Smooth muscle cell (in vitro differentiated cells): ENCODE measurements at regions not wholly inside any gene's neighbourhood (a gene's known extent, or its start where the extent isn't known, plus 50 kb on each side); places are given as distances from the start of the nearest gene placed in this dataset.

Experiments used
- DNase-seq: peaks from one replicate; lab custom pipeline; 2025; ENCODE audit not compliant: unreplicated experiment; lab: John Stamatoyannopoulos, UW
- H2AFZ ChIP-seq: fragments of 200-600 bp; sonication (generic); 2 replicates; pipeline ENCODE4 v1.6.0; 2016; ENCODE audit warnings: antibody characterized with exemption, low read depth, mild to moderate bottlenecking
- H3F3A ChIP-seq: fragments of 200-600 bp; sonication (generic); 2 replicates; pipeline ENCODE4 v1.6.0; 2017; ENCODE audit warnings: antibody characterized with exemption, low read depth
- H3K27ac ChIP-seq: fragments of 200-600 bp; sonication (generic); 2 replicates; pipeline ENCODE4 v1.5.1; 2016; ENCODE audit warnings: low read depth, mild to moderate bottlenecking
- H3K27me3 ChIP-seq: fragments of 200-600 bp; sonication (generic); 2 replicates; pipeline ENCODE4 v1.6.1; 2016; ENCODE audit warnings: low read depth, mild to moderate bottlenecking
- H3K36me3 ChIP-seq: fragments of 200-600 bp; sonication (generic); 2 replicates; pipeline ENCODE4 v1.5.1; 2016; ENCODE audit warnings: low read depth
- H3K4me1 ChIP-seq: fragments of 200-600 bp; sonication (generic); 2 replicates; pipeline ENCODE4 v1.5.1; 2016; ENCODE audit warnings: low read depth
- H3K4me2 ChIP-seq: fragments of 200-600 bp; sonication (generic); 2 replicates; pipeline ENCODE4 v1.6.0; 2016; ENCODE audit warnings: mild to moderate bottlenecking
- H3K4me3 ChIP-seq: fragments of 200-600 bp; sonication (generic); 2 replicates; pipeline ENCODE4 v1.5.1; 2016; ENCODE audit warnings: mild to moderate bottlenecking
- H3K79me2 ChIP-seq: fragments of 200-600 bp; sonication (generic); 2 replicates; pipeline ENCODE4 v1.6.0; 2016; ENCODE audit warnings: low read depth, mild to moderate bottlenecking
- H3K9ac ChIP-seq: fragments of 200-600 bp; sonication (generic); 2 replicates; pipeline ENCODE4 v1.6.0; 2016; ENCODE audit warnings: low read depth
- H3K9me3 ChIP-seq: fragments of 200-600 bp; sonication (generic); replicated peaks from 2 replicates; pipeline ENCODE4 v1.5.1; 2016; ENCODE audit warnings: low read depth
- H4K20me1 ChIP-seq: fragments of 200-600 bp; sonication (generic); 2 replicates; pipeline ENCODE4 v1.6.0; 2016; ENCODE audit warnings: low read depth
- WGBS: methylation state at CpG from one replicate; pipeline ENCODE4 v1.1.7; 2016; ENCODE audit warnings: low lambda C conversion rate; 5-methylcytosine and 5-hydroxymethylcytosine counted together
- TF ChIP-seq, protein P1 (sequence below): fragments of 200-600 bp; sonication (generic); IDR thresholded peaks from 2 replicates; pipeline ENCODE4 v1.5.1; 2017; ENCODE audit warnings: borderline replicate concordance, mild to moderate bottlenecking, antibody characterized with exemption; ENCODE audit not compliant: insufficient read depth, poor library complexity, severe bottlenecking

DNA sequence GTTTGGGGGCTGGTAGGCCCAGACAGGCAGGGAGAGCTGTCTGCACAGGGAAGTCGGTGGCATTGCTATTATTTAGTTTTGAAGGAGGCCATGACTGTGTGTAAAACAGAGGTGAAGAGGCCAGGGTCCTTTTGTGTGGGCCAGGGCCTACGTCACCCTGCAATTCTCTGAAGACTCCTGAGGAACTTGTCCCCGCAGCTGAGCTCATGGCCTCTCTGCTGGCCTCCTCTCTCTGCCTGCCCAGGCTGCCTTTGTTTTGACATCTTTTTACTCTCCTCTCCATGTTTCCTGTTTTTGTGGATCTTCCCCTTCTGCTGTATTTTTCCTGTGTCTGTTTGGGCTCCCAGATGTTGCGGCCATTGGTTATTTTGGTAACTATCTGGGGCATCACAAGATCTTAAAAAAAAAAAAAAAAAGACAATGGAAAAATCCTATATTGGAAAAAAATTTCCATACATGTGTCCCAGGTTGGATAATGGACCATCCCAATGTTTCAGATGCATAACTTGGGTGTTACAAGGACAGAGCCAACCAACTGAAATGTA lies 280.7 kb downstream of the RPS6KC1 start:
- Histone ChIP-seq H3F3A (no peaks in the 10 kb centered on the region), H2AFZ (no peak overlapping the region), H3K27ac (no peak overlapping the region), H3K27me3 (no peaks in the 10 kb centered on the region), H3K9ac (no peak overlapping the region), H3K4me1 (peaks cover 4% of the 10 kb centered on the region), H3K4me3 (no peak overlapping the region), H4K20me1 (no peaks in the 10 kb centered on the region), H3K79me2 (no peaks in the 10 kb centered on the region), H3K36me3 (no peaks in the 10 kb centered on the region), H3K4me2 (no peak overlapping the region), H3K9me3 (no peaks in the 10 kb centered on the region)
- TF ChIP-seq, protein P1, sequence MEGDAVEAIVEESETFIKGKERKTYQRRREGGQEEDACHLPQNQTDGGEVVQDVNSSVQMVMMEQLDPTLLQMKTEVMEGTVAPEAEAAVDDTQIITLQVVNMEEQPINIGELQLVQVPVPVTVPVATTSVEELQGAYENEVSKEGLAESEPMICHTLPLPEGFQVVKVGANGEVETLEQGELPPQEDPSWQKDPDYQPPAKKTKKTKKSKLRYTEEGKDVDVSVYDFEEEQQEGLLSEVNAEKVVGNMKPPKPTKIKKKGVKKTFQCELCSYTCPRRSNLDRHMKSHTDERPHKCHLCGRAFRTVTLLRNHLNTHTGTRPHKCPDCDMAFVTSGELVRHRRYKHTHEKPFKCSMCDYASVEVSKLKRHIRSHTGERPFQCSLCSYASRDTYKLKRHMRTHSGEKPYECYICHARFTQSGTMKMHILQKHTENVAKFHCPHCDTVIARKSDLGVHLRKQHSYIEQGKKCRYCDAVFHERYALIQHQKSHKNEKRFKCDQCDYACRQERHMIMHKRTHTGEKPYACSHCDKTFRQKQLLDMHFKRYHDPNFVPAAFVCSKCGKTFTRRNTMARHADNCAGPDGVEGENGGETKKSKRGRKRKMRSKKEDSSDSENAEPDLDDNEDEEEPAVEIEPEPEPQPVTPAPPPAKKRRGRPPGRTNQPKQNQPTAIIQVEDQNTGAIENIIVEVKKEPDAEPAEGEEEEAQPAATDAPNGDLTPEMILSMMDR = no peak
- no peak for DNase-seq
- 99% methylated on average over 4 of the region's 4 CpGs for WGBS

DNA sequence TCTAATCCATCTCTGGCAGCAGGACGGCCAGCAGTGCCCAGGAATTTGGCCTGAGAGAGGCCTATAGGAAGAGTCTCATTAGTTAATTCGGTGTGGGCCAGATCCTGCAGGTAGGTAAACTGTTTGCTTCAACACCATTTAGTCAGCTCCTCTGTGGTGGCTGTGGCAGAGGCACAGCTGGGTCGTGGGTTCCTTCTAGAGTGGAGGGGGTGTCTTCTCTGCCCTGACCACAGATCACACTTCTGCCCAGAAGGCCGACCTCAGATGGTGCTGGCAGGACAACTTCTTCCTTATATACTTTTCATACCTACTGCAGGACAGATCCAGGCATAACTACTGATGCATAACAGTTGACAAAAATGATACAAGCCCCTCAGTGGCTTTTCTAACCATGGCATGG lies 281.4 kb downstream of the RPS6KC1 start:
- H3K4me3 ChIP-seq = no peak overlapping the region
- H3K9ac ChIP-seq = no peak overlapping the region
- H4K20me1 ChIP-seq = no peaks in the 10 kb centered on the region
- no peaks in the 10 kb centered on the region for H3K27me3 ChIP-seq
- no peak overlapping the region for H3K4me2 ChIP-seq
- H3K4me1 ChIP-seq = no peaks in the 10 kb centered on the region
- 79% methylated on average over 4 of the region's 4 CpGs for WGBS
- H3K79me2 ChIP-seq = no peaks in the 10 kb centered on the region
- TF ChIP-seq, protein P1 = no peak
- H3F3A ChIP-seq = no peaks in the 10 kb centered on the region
- no peak for DNase-seq
- no peaks in the 10 kb centered on the region for H3K9me3 ChIP-seq
- no peak overlapping the region for H3K27ac ChIP-seq
- no peak overlapping the region for H2AFZ ChIP-seq
- H3K36me3 ChIP-seq = no peaks in the 10 kb centered on the region

DNA sequence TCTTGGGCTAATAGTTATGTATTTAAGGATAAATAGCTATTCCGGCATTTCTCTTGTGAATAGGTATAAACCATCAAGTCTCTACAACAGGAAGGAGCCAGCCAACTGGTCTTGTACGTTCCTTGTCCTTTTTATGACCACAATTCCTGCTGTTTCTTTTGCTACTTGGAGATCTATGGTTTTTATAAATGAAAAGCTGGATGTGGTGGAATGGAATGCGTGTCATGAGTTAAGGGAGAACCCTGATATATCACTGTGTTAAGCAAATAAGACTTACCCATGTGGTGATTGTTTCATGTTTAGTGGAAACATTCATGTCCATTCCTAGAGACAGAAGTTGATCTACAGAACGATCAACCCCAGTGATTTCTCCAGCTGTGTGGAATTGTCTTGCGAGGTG lies 282.1 kb downstream of the RPS6KC1 start:
- TF ChIP-seq, protein P1 = no peak
- 90% methylated on average over 5 of the region's 5 CpGs for WGBS
- no peak overlapping the region for H2AFZ ChIP-seq
- no peaks in the 10 kb centered on the region for H3K9me3 ChIP-seq
- H4K20me1 ChIP-seq = no peaks in the 10 kb centered on the region
- no peak for DNase-seq
- H3F3A ChIP-seq = no peaks in the 10 kb centered on the region
- no peak overlapping the region for H3K4me3 ChIP-seq
- H3K27ac ChIP-seq = no peak overlapping the region
- no peak overlapping the region for H3K9ac ChIP-seq
- H3K36me3 ChIP-seq = no peaks in the 10 kb centered on the region
- H3K79me2 ChIP-seq = no peaks in the 10 kb centered on the region
- no peak overlapping the region for H3K4me2 ChIP-seq
- H3K4me1 ChIP-seq = no peaks in the 10 kb centered on the region
- H3K27me3 ChIP-seq = no peaks in the 10 kb centered on the region

DNA sequence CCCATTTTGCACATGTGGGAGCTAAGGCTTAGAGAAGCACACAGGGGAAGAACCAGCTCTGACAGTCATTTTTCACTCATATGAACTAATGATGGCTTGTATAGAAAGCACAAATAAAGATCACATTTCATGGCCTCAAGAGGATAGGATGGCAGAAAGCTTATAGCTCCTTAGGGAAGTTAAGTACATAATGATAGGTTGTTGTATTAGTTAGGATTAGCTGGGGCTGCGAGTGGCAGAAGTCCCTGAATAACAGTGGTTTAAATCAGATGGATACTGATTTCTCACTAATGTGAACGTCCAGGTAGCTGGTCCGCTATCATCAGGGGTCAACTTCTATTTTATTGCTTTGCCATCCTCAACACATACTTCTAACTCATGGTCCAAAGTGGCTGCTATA lies 284.0 kb downstream of the RPS6KC1 start:
- no peak for DNase-seq
- no peaks in the 10 kb centered on the region for H4K20me1 ChIP-seq
- no peaks in the 10 kb centered on the region for H3K79me2 ChIP-seq
- TF ChIP-seq, protein P1 = no peak
- no peak overlapping the region for H3K4me3 ChIP-seq
- H3F3A ChIP-seq = no peaks in the 10 kb centered on the region
- no peaks in the 10 kb centered on the region for H3K27me3 ChIP-seq
- no peak overlapping the region for H2AFZ ChIP-seq
- H3K36me3 ChIP-seq = no peaks in the 10 kb centered on the region
- H3K4me2 ChIP-seq = no peak overlapping the region
- 79% methylated on average over 3 of the region's 3 CpGs for WGBS
- H3K9ac ChIP-seq = no peak overlapping the region
- H3K9me3 ChIP-seq = no peaks in the 10 kb centered on the region
- H3K27ac ChIP-seq = no peak overlapping the region
- no peaks in the 10 kb centered on the region for H3K4me1 ChIP-seq
